Ishikawa (cell line): ENCODE measurements at regions not wholly inside any gene's neighbourhood (a gene's known extent, or its start where the extent isn't known, plus 50 kb on each side); places are given as distances from the start of the nearest gene placed in this dataset.

ENCODE experiments used
- CEBPB ChIP-seq: IDR thresholded peaks from 2 replicates; pipeline ENCODE4 v1.6.1; 2012
- CREB1 ChIP-seq: IDR thresholded peaks from 2 replicates; pipeline ENCODE4 v1.6.1; 2012; ENCODE audit warnings: low read depth
- EGR1 ChIP-seq: IDR thresholded peaks from 2 replicates; pipeline ENCODE4 v1.6.1; 2012
- EP300 ChIP-seq: IDR thresholded peaks from 2 replicates; pipeline ENCODE4 v1.6.1; 2012; ENCODE audit warnings: borderline replicate concordance
- FOXM1 ChIP-seq: IDR thresholded peaks from 2 replicates; pipeline ENCODE4 v1.6.1; 2012; ENCODE audit warnings: low read depth, borderline replicate concordance
- MAX ChIP-seq: IDR thresholded peaks from 2 replicates; pipeline ENCODE4 v1.6.1; 2012
- NFIC ChIP-seq: IDR thresholded peaks from 2 replicates; pipeline ENCODE4 v1.6.1; 2012
- RAD21 ChIP-seq: IDR thresholded peaks from 2 replicates; pipeline ENCODE4 v1.6.1; 2012; ENCODE audit warnings: low read depth
- REST ChIP-seq: IDR thresholded peaks from 2 replicates; pipeline ENCODE4 v1.6.1; 2012; ENCODE audit warnings: low read depth, mild to moderate bottlenecking
- TAF1 ChIP-seq: IDR thresholded peaks from 2 replicates; pipeline ENCODE4 v1.6.1; 2012; ENCODE audit warnings: low read depth, mild to moderate bottlenecking
- TCF12 ChIP-seq: IDR thresholded peaks from 2 replicates; pipeline ENCODE4 v1.6.1; 2012; ENCODE audit warnings: low read depth
- TEAD4 ChIP-seq: IDR thresholded peaks from 2 replicates; pipeline ENCODE4 v1.6.1; 2012
- USF1 ChIP-seq: IDR thresholded peaks from 2 replicates; pipeline ENCODE4 v1.6.1; 2012
- YY1 ChIP-seq: IDR thresholded peaks from 2 replicates; pipeline ENCODE4 v1.6.1; 2012; ENCODE audit warnings: low read depth
- ZBTB7A ChIP-seq: IDR thresholded peaks from 2 replicates; pipeline ENCODE4 v1.6.1; 2012; ENCODE audit warnings: low read depth

- TF ChIP-seq TAF1 (no peak), CREB1 (no peak), EGR1 (no peak), NFIC (no peak), REST (no peak), TEAD4 (no peak), USF1 (no peak), RAD21 (no peak), FOXM1 (no peak), TCF12 (no peak)
These were observed 62.2 kb upstream of the BAIAP2L1 start for GRCh38 chr7:98462911-98463633.

- TF ChIP-seq FOXM1 (no peak), ZBTB7A (no peak), TCF12 (no peak), EGR1 (no peak), TAF1 (no peak), CEBPB (no peak), TEAD4 (no peak), YY1 (no peak), USF1 (no peak), EP300 (no peak), CREB1 (no peak), MAX (no peak), NFIC (no peak), REST (no peak), RAD21 (no peak)
These were observed 60.0 kb upstream of the BAIAP2L1 start for GRCh38 chr7:98460902-98461301.

DNA sequence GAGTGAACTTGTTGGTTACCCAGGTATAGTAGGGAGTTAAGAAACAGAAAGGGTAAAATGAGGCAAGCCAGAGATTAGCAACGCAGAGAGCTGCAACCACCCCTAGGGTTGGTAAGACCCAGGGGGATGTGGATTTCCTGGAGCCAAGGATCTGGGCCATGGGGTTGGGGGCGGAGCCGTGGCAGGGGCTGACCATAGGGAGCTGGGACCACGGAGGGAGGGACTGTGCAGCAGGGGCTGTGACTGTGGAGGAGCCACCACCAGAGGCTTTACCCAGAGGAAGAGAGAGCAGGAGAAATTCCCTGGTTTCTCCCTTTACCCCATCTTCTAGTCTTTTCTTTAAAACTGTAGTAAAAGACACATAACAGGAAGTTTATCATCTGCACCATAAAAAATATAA, 58.6 kb upstream of the BAIAP2L1 start:
- TF ChIP-seq EGR1 = no peak
- no peak for TF ChIP-seq TCF12
- TF ChIP-seq YY1 = no peak

- TF ChIP-seq MAX (no peak), USF1 (peak; percentile 70)
These were observed 57.4 kb upstream of the BAIAP2L1 start for GRCh38 chr7:98458090-98458875.

DNA sequence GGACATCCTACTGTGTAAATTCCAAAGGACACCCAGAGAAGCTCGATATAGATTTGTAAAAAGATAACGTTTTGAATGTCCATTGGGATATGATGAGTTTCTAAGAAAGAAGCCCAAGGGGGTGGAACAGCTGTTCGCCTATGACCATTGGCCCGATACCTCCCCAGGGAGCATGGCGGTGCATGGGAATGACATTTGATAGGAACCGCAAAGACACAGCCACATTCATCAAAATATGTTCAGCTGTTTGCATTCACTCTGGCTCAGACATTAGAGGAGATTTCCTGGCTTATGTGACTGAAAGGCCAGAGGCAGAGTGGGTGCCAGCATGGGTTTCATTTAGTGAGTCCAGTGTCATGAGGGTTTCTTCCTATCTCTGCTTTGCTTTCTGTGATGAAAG, 56.0 kb upstream of the BAIAP2L1 start:
- TF ChIP-seq NFIC (no peak), MAX (no peak), TAF1 (no peak), USF1 (no peak), ZBTB7A (no peak), TCF12 (no peak), YY1 (no peak), TEAD4 (no peak), EP300 (no peak)
